HG02852 (cell line): ENCODE measurements at regions not wholly inside any gene's neighbourhood (a gene's known extent, or its start where the extent isn't known, plus 50 kb on each side); places are given as distances from the start of the nearest gene placed in this dataset.
"Not testable (repeated sequence)": the region's sequence is repeated elsewhere in the genome, so short reads cannot be mapped to it uniquely, and the experiment has no call there.

Experiments
- ATAC-seq: cut with Tn5 transposase; IDR thresholded peaks from one replicate; pipeline ENCODE4 v1.9.1; 2021; ENCODE audit warnings: mild to moderate bottlenecking, moderate library complexity; ENCODE audit not compliant: unreplicated experiment

GRCh38 chr15:53133255-53133850 lies 343.2 kb upstream of the ONECUT1 start:
- ATAC-seq: no peak

DNA sequence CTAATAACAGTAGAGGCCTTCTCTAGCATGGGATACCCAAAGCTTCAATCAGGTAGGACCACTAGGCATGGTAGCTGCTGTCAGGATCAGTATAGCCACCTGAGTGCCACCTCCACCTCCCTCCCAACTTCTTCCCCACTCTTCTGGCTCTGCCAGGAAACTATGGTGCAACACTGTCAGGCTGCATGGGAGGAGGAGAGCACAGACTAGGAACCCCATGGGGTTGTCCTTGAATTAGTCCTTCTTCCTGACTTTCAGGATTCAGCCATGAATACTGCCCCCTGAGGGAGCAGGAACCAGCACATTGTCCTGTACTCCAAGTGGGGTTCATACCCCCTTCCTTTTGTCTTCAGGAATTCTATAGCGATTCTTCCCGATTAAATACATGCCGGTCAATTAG lies 340.8 kb upstream of the ONECUT1 start:
- no peak for ATAC-seq

DNA sequence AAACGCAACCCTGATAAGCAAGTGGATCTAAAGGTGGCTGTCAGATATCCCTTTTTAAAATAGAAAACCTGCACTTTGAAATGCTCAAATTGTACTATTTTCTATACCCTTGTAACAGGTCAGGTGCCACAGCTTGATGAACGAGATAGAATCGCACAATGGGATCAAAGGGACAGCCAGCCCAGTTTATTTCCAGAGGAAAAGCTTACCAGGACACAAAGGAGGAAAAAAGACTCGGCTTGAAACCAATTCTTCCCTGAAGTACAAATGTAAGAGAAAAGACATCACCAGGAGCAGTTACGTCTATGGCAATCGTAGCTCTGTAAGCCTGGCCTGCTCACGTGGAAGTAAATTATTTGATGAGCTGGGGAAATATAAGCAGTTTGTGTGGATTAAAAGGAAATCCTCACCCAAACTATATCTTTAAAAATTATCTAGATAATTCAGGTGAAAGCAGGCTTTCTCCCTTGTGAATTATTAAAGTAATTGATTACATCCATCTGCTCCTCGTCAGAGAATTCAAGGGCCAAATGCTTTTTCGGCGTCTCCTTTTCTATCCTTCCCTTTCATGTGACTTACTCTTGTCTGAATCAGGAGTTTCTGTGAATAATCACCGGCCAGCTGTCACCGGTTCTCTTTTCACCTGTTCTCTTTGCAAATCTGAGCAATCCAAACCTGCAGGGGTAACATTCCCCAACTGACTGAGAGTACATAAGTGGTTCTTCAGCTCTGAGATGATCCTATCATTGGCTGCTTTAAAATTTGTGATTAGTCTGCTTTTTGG lies 339.2 kb upstream of the ONECUT1 start:
- ATAC-seq: no peak

DNA sequence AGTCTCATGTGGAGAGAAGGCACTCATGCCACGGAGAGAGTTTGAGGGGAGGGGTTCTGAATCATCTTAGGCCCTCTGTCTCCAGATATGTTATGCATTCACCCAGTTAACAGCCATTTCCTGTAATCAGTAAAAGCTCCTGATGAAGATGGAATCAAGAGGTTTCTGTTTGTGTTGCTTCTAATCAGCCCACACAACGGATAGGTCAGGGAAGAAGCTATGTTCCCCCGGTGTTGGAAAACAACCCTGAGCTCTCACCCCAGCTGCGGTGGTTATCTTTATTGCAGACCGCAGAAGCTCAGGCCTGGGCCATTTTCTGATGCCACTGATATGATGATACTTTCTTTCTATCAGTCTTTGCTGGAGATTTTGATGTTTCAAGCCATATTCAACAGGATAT lies 338.5 kb upstream of the ONECUT1 start:
- no peak for ATAC-seq

DNA sequence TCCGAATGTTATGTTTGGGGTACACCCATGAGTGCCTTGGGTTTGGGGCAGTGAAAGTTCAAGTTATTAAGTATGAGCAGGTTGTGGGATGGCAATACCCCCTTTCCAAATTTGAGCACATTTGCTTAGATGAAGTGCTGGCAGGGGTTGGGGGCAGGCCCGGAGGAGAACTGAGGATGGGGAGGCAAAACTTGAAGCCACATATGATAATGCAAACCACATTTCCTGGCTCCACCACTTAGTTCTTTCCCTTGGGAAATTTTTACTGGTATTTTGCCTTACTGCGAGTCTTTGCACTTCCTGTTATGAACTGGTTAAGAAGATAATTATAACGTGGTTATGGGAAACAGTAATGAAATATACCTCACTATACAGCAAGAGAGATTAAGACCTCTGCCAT lies 336.0 kb upstream of the ONECUT1 start:
- no peak for ATAC-seq

- ATAC-seq: no peak
These were observed 332.7 kb upstream of the ONECUT1 start for GRCh38 chr15:53122818-53123217.

GRCh38 chr15:53116915-53117314 lies 326.8 kb upstream of the ONECUT1 start:
- not testable (repeated sequence) for ATAC-seq

DNA sequence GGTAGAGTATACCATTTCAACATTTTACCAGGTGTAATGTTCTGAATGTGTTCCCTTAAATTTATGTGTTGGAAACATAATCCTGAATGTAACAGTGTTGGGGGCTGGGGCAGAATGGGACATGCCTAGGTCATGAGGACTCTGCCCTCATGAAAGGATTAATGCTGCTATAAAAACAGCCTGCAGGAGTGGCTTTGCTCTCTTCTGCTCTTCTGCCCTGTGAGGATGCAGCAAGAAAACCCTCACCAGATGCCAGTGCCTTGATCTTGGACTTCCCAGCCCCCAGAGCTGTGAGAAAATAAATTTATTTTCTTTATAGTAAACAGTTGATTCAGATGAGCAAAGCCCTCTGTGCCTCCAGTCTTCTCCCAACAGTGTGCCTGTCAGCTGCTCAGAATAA lies 326.0 kb upstream of the ONECUT1 start:
- ATAC-seq: no peak

- ATAC-seq: no peak
These were observed 325.4 kb upstream of the ONECUT1 start for GRCh38 chr15:53115563-53115962.

DNA sequence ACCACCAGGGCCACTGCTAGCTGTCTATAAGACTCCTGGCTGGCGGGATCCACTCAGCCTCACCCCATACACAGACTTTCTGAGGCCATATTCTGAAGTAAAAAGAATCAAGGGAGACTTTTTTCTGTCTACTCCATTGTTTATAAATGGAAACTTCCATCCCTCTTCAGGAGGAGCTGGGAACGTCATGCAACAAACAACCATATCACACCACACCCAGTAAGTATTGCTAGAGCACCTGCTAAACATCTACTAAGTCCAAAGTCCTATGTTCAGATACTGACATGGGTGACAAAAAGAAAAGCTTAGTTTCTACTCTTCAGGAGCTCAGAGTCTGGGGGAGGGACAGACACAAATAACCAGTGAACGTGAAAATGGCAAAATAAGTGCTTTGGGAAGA lies 324.8 kb upstream of the ONECUT1 start:
- no peak for ATAC-seq

DNA sequence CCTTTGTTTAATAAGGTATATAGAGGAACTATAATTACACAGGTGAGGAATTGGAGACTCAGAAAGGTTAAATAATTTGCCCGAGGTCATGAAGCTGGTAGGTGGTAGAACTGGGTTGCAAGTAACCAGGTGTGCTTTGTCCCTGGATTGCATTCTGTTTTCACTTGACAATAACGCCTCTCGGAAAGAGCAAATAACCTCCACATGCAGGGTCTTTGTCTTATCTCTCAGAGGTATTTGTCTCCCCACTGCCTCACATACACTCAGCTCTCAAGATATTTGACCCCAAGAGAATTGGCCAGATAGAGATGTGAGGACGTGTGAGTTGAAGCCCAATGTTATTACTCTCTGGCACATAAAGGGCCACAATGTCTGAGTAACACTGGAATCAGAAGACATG lies 320.9 kb upstream of the ONECUT1 start:
- no peak for ATAC-seq

- ATAC-seq: no peak
These were observed 318.2 kb upstream of the ONECUT1 start for GRCh38 chr15:53108319-53108718.

DNA sequence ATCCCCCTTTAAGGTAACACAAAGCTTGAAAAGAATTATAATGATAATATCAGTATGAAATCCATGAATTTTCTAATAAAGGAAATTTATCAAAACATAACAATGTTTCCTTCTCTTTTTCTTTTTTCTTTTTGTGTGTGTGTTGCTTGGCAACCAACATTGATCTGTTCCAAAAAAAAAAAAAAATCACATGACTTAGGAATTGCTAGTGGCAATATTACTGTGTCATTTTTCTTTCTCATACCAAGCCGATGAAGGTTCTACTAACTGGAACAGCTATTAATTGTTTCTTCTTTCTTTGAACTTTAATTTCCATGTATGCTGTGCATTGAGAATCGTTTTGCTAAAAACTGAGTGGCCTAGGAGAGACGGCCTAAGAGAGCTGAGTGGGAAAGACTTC lies 317.7 kb upstream of the ONECUT1 start:
- no peak for ATAC-seq

DNA sequence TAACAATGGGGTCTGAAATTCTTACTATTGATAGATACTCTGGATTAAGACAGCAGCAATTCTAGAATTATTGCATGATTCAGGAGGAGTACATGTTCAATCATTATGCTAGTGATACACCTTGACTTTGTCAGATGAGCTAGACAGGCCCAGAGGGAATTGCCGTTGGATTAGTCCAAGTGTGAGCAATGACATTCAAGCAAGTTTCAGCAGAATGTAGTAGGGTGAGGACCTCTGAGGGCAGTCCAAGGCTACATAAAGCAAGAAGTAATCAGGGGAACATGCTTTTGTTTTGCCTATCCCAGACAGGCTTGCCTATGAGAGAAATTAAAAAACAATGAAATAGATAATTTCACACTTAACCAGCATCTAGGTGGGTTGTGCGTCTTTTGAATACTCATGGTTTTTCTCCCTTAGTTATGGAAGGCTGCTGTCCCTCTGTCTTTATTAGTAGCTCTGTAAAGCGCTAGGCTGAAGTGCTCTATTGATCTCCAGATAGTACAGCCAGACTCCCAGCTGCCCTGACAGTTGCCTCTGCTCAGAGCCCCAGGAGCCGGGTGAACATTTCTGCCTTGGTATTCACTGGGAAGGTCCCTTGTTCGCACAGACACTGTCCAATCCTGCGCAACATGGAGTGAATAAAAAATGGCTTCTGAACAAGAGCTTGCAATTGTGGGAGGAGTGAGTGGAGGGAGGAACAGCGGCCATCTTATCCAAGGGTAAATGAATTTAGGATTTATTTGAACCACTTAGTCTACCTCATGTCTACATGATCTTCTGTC lies 316.6 kb upstream of the ONECUT1 start:
- no peak for ATAC-seq

DNA sequence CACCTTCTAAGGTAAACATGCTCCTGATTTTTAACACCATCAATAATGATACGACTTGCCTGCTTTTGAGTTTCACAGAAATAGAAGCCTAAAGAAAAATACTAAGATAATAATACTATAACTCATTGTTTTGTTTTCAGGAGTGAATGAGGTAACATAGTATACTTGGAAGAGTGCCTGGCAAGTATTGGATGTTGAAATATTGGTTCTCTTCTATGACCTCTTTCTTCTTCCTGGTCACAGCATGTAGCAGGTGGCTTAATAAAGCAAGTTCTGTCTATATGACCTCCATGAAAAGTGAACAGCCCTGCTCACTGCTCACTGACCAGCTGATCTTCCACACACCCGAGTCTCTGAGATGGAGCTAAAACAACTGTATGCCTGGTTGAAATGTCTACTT lies 312.3 kb upstream of the ONECUT1 start:
- ATAC-seq: no peak

GRCh38 chr15:53080484-53080883 lies 290.3 kb upstream of the ONECUT1 start:
- ATAC-seq: no peak

GRCh38 chr15:53074221-53074620 lies 284.1 kb upstream of the ONECUT1 start:
- no peak for ATAC-seq

DNA sequence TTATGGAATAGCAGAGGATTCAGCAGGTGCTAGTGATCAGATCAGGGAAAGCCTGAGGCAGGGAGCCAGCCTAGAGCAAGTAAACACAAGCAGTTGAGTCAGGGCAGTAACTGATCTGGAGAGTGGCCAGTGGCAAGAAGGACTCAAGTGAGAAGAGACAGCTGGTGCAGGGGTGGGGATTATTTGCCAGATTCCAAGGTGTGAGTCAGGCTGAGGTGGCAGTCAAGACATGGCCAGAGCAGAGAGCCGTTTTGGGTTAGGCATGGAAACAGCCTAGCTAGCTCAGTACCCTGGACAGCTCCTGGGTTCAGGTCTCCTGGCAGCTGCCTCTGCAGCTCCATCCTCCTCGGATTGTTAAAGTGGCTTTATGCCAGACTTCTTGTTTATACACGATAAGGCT lies 281.9 kb upstream of the ONECUT1 start:
- no peak for ATAC-seq

- ATAC-seq: no peak
These were observed 278.5 kb upstream of the ONECUT1 start for GRCh38 chr15:53068636-53069035.

DNA sequence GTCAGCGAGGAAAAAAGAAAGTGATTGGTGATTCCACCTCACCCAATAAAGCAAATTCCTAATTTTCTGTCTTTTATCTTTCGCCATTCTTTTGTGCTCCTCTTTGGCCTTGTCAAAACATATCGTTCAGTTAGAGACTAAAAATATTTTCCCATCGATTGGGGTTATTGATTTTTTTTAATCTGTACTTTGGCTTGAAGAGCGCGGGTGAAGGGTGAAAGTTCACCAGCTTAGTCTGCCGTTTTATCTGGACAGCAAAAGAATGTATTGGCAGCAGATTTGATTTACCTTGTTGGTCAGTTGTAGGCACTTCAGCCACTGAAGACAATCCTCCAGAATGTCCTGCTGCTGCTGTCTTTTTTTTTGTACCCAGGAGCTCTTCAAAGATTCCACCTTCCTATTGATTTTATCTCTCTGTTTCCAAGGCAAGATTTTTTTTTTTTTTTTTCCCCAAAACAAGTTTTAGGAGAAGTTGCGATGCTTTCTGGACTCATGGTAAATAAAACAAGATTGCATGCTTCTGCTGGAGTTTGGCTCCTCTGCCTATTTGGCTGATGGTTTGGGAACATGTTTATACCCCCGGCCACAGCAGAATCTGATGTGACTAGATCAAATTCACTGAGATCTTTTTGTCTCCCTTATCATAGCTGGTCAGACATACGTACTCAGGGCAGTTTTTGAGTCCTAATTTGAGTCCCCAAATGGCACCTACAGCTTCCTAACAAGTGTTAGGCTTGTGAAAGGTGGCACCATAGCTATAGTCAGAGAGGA lies 269.3 kb upstream of the ONECUT1 start:
- no peak for ATAC-seq

DNA sequence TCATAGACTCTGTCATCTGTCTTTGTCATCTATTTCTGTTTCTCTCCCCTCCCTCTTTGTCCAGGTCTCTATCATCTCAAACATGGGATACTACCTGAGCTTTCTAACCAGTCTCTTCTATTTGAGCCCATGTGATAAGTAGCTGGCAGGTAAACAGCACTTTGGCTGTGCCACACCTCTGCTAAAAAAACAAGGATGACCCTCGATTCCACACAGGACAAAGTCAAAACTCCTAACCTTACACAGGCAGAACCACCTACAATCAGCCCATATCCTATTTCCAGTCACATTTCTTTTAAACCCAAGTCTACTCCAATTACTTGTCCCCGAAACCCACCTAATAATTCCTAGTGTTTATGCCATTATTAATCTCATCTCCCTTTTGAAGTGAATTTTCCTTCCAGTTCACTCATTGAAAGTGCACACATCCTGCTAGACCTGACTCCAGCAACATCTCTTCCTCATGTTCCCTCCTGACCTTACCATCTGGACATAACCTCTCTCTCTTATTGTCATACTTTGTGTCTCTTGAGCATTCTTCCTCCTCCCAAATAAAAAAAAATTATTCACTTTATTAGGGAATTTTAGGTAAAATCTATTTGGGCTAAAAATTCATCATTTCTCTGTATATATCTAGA lies 256.1 kb upstream of the ONECUT1 start:
- ATAC-seq: no peak
